Uterus (tissue), 2 donors: ENCODE measurements at regions not wholly inside any gene's neighbourhood (a gene's known extent, or its start where the extent isn't known, plus 50 kb on each side); places are given as distances from the start of the nearest gene placed in this dataset.

ENCODE experiments used
- POLR2A ChIP-seq, 2 donors: fragments of 450-650 bp; IDR thresholded peaks; one replicate each; pipeline ENCODE4 v1.6.1; 2016; ENCODE audit warnings: antibody characterized with exemption in 2 of 2, mild to moderate bottlenecking in 1 of 2, moderate library complexity in 1 of 2
- TF ChIP-seq, protein P1 (sequence below), 4 experiments: fragments of 200-600 bp in 2 of 4; fragments of 450-650 bp in 2 of 4; sonication (generic) in 2 of 4; IDR thresholded peaks; one replicate each; pipeline ENCODE4 v1.5.1; 2016 to 2019; ENCODE audit warnings: antibody characterized with exemption in 4 of 4, mild to moderate bottlenecking in 2 of 4, moderate library complexity in 1 of 4

- no peak for TF ChIP-seq POLR2A (IDR thresholded peaks at IDR 0.05)
- TF ChIP-seq, protein P1, sequence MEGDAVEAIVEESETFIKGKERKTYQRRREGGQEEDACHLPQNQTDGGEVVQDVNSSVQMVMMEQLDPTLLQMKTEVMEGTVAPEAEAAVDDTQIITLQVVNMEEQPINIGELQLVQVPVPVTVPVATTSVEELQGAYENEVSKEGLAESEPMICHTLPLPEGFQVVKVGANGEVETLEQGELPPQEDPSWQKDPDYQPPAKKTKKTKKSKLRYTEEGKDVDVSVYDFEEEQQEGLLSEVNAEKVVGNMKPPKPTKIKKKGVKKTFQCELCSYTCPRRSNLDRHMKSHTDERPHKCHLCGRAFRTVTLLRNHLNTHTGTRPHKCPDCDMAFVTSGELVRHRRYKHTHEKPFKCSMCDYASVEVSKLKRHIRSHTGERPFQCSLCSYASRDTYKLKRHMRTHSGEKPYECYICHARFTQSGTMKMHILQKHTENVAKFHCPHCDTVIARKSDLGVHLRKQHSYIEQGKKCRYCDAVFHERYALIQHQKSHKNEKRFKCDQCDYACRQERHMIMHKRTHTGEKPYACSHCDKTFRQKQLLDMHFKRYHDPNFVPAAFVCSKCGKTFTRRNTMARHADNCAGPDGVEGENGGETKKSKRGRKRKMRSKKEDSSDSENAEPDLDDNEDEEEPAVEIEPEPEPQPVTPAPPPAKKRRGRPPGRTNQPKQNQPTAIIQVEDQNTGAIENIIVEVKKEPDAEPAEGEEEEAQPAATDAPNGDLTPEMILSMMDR (IDR thresholded peaks at IDR 0.05), result no peak
These were observed 170.1 kb upstream of the ZNF536 start for GRCh38 chr19:30202060-30202600.
